ENCODE measurements at regions not wholly inside any gene's neighbourhood (a gene's known extent, or its start where the extent isn't known, plus 50 kb on each side); places are given as distances from the start of the nearest gene placed in this dataset.

DNA sequence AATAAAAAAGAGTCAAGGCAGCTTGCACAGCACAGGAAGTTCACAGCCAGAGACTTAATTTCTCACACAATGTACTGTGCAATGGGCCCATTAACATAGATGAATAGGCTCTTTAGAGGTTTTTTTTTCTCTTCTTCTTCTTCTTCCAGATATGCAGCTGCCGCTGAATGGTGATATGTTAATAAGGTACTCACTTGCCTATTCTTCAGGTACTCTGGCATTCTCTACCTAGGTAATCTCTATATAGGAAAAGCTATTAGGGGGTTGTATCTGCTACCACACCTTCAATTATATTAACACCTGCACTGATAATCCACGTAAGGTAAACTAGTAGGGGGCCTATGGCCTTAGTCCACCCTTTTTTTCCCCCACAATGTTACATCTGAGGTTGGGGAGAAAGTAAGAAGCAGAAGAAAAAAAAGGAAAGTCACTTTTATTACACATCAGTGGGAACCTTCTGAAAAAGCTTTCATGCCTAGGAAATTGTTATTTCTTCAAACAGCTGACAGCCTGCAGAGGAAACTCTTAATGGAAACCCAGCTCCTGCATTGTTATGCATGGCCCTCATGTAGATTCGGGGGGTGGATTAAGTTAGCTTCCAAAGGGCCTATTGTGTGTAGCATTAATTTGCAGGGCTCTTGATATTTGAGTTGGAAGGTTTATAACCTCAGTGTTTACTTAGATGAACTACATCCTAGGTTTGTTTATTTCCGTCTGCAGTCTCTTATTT lies 525.5 kb downstream of the ZIC1 start:
- no peaks in the 10 kb centered on the region for H3K36me3 ChIP-seq (ENCODE audit: insufficient read depth)
- TF ChIP-seq ZNF462 (CRISPR knock-in tag; IDR thresholded peaks at IDR 0.05) (peak; percentile 82; the same call in 1 of the 2 replicates), ZNF114 (CRISPR knock-in tag; IDR thresholded peaks at IDR 0.05) (peak; percentile 66; the same call in 1 of the 2 replicates), POLR2AphosphoS5 (IDR thresholded peaks at IDR 0.05; ENCODE audit: low read depth) (no peak), CREB1 (CRISPR knock-in tag; IDR thresholded peaks at IDR 0.05; ENCODE audit: low read depth) (no peak), EZH2phosphoT487 (IDR thresholded peaks at IDR 0.05; ENCODE audit: unreplicated experiment) (no peak), CTCF (conservative IDR thresholded peaks at IDR 0.05; ENCODE audit: low read depth in 2 of 2) (no peak), STAT1 (IDR thresholded peaks at IDR 0.05; ENCODE audit: unreplicated experiment) (no peak), JUNB (IDR thresholded peaks at IDR 0.05; ENCODE audit: unreplicated experiment) (no peak), NANOG (IDR thresholded peaks at IDR 0.05; ENCODE audit: borderline replicate concordance) (peak; percentile 94), ZNF331 (CRISPR knock-in tag; IDR thresholded peaks at IDR 0.05; ENCODE audit: low read depth) (no peak), EZH2 (IDR thresholded peaks at IDR 0.05; ENCODE audit: low read depth, unreplicated experiment) (no peak)
- TF ChIP-seq, protein P1, sequence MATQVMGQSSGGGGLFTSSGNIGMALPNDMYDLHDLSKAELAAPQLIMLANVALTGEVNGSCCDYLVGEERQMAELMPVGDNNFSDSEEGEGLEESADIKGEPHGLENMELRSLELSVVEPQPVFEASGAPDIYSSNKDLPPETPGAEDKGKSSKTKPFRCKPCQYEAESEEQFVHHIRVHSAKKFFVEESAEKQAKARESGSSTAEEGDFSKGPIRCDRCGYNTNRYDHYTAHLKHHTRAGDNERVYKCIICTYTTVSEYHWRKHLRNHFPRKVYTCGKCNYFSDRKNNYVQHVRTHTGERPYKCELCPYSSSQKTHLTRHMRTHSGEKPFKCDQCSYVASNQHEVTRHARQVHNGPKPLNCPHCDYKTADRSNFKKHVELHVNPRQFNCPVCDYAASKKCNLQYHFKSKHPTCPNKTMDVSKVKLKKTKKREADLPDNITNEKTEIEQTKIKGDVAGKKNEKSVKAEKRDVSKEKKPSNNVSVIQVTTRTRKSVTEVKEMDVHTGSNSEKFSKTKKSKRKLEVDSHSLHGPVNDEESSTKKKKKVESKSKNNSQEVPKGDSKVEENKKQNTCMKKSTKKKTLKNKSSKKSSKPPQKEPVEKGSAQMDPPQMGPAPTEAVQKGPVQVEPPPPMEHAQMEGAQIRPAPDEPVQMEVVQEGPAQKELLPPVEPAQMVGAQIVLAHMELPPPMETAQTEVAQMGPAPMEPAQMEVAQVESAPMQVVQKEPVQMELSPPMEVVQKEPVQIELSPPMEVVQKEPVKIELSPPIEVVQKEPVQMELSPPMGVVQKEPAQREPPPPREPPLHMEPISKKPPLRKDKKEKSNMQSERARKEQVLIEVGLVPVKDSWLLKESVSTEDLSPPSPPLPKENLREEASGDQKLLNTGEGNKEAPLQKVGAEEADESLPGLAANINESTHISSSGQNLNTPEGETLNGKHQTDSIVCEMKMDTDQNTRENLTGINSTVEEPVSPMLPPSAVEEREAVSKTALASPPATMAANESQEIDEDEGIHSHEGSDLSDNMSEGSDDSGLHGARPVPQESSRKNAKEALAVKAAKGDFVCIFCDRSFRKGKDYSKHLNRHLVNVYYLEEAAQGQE (IDR thresholded peaks at IDR 0.05; ENCODE audit: unreplicated experiment), result no peak
- TF ChIP-seq, protein P2, sequence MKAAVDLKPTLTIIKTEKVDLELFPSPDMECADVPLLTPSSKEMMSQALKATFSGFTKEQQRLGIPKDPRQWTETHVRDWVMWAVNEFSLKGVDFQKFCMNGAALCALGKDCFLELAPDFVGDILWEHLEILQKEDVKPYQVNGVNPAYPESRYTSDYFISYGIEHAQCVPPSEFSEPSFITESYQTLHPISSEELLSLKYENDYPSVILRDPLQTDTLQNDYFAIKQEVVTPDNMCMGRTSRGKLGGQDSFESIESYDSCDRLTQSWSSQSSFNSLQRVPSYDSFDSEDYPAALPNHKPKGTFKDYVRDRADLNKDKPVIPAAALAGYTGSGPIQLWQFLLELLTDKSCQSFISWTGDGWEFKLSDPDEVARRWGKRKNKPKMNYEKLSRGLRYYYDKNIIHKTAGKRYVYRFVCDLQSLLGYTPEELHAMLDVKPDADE (IDR thresholded peaks at IDR 0.05), result peak; percentile 7
- Mint-ChIP-seq H3K27ac (peak overlapping the region; percentile 97), H3K9me3 (no peaks in the 10 kb centered on the region), H3K4me1 (peaks cover 79% of the 10 kb centered on the region), H3K36me3 (ENCODE audit: low read depth) (no peaks in the 10 kb centered on the region), H3K27me3 (ENCODE audit: insufficient read depth, low read depth, poor library complexity) (no peaks in the 10 kb centered on the region), H3K4me3 (peak overlapping the region; percentile 28)
- no peaks in the 10 kb centered on the region for H3K9me2 ChIP-seq (ENCODE audit: insufficient read depth)
- no peaks in the 10 kb centered on the region for H3K27me3 ChIP-seq (ENCODE audit: insufficient read depth)
- H3F3A ChIP-seq (replicated peaks; ENCODE audit: low read depth), result no peaks in the 10 kb centered on the region
- H3K4me2 ChIP-seq, result peak overlapping the region; percentile 54
- peak; percentile 96 for ATAC-seq
- H2AFZ ChIP-seq, result no peak overlapping the region
- no peaks in the 10 kb centered on the region for H3K79me2 ChIP-seq (replicated peaks; ENCODE audit: insufficient read depth)
- peak overlapping the region; percentile 94 for H3K27ac ChIP-seq (ENCODE audit: low read depth)
- DNase-seq (ENCODE audit: low spot score), result peak; percentile 85
- peak overlapping the region; percentile 21 for H3K4me3 ChIP-seq
- H3K4me1 ChIP-seq (ENCODE audit: insufficient read depth), result peaks cover 83% of the 10 kb centered on the region
- no peaks in the 10 kb centered on the region for H4K20me1 ChIP-seq (replicated peaks; ENCODE audit: insufficient read depth)

Data from GM23338 (cell line).